Glutamatergic neuron (in vitro differentiated cells): ENCODE measurements at regions not wholly inside any gene's neighbourhood (a gene's known extent, or its start where the extent isn't known, plus 50 kb on each side); places are given as distances from the start of the nearest gene placed in this dataset.

ENCODE experiments used
- DNase-seq: peaks from one replicate; pipeline ENCODE4 v3.0.0; 2022
- H3K27ac Mint-ChIP-seq: one replicate; pipeline ENCODE4 v1.8.0; 2020; ENCODE audit warnings: mild to moderate bottlenecking, mixed read lengths, inconsistent platforms; ENCODE audit not compliant: unreplicated experiment
- H3K27me3 Mint-ChIP-seq: one replicate; pipeline ENCODE4 v1.8.0; 2020; ENCODE audit warnings: mild to moderate bottlenecking, moderate library complexity, mixed read lengths, inconsistent platforms; ENCODE audit not compliant: unreplicated experiment
- H3K36me3 Mint-ChIP-seq: one replicate; pipeline ENCODE4 v1.8.0; 2020; ENCODE audit warnings: mild to moderate bottlenecking, mixed read lengths, inconsistent platforms; ENCODE audit not compliant: unreplicated experiment
- H3K4me1 Mint-ChIP-seq: one replicate; pipeline ENCODE4 v1.8.0; 2020; ENCODE audit warnings: mild to moderate bottlenecking, low read depth, mixed read lengths, inconsistent platforms; ENCODE audit not compliant: unreplicated experiment
- H3K4me3 Mint-ChIP-seq: one replicate; pipeline ENCODE4 v1.8.0; 2020; ENCODE audit warnings: mild to moderate bottlenecking, mixed read lengths, inconsistent platforms; ENCODE audit not compliant: unreplicated experiment
- H3K9me3 Mint-ChIP-seq: one replicate; pipeline ENCODE4 v1.8.0; 2020; ENCODE audit warnings: mild to moderate bottlenecking, moderate library complexity, mixed read lengths, inconsistent platforms; ENCODE audit not compliant: unreplicated experiment
- CTCF ChIP-seq: fragments of 200-600 bp; sonication (generic); IDR thresholded peaks from one replicate; pipeline ENCODE4 v1.5.0; 2021; ENCODE audit not compliant: partially characterized antibody, unreplicated experiment

GRCh38 chr18:65239787-65240186 is 511.0 kb upstream of the CDH7 start:
- TF ChIP-seq CTCF, result no peak
- DNase-seq, result no peak
- Mint-ChIP-seq H3K4me3 (no peak overlapping the region), H3K9me3 (peaks cover 3% of the 10 kb centered on the region), H3K4me1 (peaks cover 13% of the 10 kb centered on the region), H3K27ac (no peak overlapping the region), H3K27me3 (peaks cover 4% of the 10 kb centered on the region), H3K36me3 (no peaks in the 10 kb centered on the region)

GRCh38 chr18:65235966-65236624 is 514.7 kb upstream of the CDH7 start:
- no peak for TF ChIP-seq CTCF
- Mint-ChIP-seq H3K4me3 (no peak overlapping the region), H3K4me1 (peaks cover 13% of the 10 kb centered on the region), H3K27me3 (peaks cover 4% of the 10 kb centered on the region), H3K36me3 (no peaks in the 10 kb centered on the region), H3K9me3 (peaks cover 3% of the 10 kb centered on the region), H3K27ac (peak overlapping the region; percentile 90)
- peak; percentile 34 for DNase-seq

- DNase-seq, result no peak
- Mint-ChIP-seq H3K9me3 (no peaks in the 10 kb centered on the region), H3K27me3 (no peaks in the 10 kb centered on the region), H3K36me3 (no peaks in the 10 kb centered on the region), H3K4me1 (peaks cover 2% of the 10 kb centered on the region), H3K27ac (no peak overlapping the region), H3K4me3 (no peak overlapping the region)
- no peak for TF ChIP-seq CTCF
These were observed 520.5 kb upstream of the CDH7 start for GRCh38 chr18:65230311-65230710.

GRCh38 chr18:65227970-65228369 is 522.8 kb upstream of the CDH7 start:
- H3K9me3 Mint-ChIP-seq, result no peaks in the 10 kb centered on the region
- no peak for TF ChIP-seq CTCF
- DNase-seq, result no peak

GRCh38 chr18:65221736-65222135 is 529.1 kb upstream of the CDH7 start:
- no peaks in the 10 kb centered on the region for H3K27me3 Mint-ChIP-seq
- H3K9me3 Mint-ChIP-seq, result no peaks in the 10 kb centered on the region
- H3K4me3 Mint-ChIP-seq, result no peak overlapping the region
- H3K4me1 Mint-ChIP-seq, result no peaks in the 10 kb centered on the region
- no peak for TF ChIP-seq CTCF
- H3K27ac Mint-ChIP-seq, result no peak overlapping the region
- DNase-seq, result no peak
- H3K36me3 Mint-ChIP-seq, result no peaks in the 10 kb centered on the region

More at GRCh38 chr18:65227970-65228369, 522.8 kb upstream of the CDH7 start:
- Mint-ChIP-seq H3K27ac (no peak overlapping the region), H3K4me1 (no peaks in the 10 kb centered on the region), H3K36me3 (no peaks in the 10 kb centered on the region), H3K4me3 (no peak overlapping the region), H3K27me3 (no peaks in the 10 kb centered on the region)
